ENCODE measurements at regions not wholly inside any gene's neighbourhood (a gene's known extent, or its start where the extent isn't known, plus 50 kb on each side); places are given as distances from the start of the nearest gene placed in this dataset.

DNA sequence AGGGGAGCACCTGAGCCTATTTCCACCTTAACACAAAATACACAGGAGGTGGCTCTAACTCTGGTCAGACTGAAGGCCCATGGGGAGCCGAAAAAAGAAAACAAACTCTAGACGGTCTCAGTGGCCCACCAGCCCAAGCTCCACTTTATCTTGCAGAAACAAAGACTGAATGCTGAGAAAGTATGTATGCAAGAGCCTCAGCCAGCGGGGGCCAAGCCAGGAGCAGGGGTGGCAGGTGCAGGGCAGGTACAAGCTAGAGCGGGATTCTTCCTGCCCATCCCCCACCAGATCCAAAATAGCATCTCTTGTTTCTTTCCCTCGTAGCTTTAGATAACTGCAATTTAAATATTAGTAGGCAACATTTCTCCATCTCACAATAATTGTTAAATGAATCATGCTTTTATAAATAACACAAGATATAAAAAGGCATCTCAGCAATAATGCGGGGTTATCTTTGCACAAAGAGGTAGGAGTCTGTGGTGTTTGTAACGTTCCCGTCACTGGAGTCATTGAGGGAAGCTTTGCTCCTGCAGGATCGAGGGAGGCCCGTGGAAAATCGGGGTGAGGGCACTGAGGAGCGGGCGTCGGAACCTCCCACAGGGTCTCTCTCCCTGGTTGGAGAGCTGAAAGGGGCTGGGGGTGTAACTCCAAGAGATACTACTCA, 418.0 kb downstream of the SHANK2 start:
- TF ChIP-seq, protein P1, sequence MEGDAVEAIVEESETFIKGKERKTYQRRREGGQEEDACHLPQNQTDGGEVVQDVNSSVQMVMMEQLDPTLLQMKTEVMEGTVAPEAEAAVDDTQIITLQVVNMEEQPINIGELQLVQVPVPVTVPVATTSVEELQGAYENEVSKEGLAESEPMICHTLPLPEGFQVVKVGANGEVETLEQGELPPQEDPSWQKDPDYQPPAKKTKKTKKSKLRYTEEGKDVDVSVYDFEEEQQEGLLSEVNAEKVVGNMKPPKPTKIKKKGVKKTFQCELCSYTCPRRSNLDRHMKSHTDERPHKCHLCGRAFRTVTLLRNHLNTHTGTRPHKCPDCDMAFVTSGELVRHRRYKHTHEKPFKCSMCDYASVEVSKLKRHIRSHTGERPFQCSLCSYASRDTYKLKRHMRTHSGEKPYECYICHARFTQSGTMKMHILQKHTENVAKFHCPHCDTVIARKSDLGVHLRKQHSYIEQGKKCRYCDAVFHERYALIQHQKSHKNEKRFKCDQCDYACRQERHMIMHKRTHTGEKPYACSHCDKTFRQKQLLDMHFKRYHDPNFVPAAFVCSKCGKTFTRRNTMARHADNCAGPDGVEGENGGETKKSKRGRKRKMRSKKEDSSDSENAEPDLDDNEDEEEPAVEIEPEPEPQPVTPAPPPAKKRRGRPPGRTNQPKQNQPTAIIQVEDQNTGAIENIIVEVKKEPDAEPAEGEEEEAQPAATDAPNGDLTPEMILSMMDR (IDR thresholded peaks at IDR 0.05), result no peak
- TF ChIP-seq POLR2A (IDR thresholded peaks at IDR 0.05), result no peak
- H3K4me3 ChIP-seq, result no peak overlapping the region
- H3K27me3 ChIP-seq, result no peaks in the 10 kb centered on the region
- no peaks in the 10 kb centered on the region for H3K36me3 ChIP-seq
- DNase-seq, result no peak
- H3K9me3 ChIP-seq, result no peaks in the 10 kb centered on the region
- no peaks in the 10 kb centered on the region for H3K4me1 ChIP-seq
- H3K27ac ChIP-seq, result no peak overlapping the region

GRCh38 chr11:70834984-70835560, 417.3 kb downstream of the SHANK2 start:
- H3K27ac ChIP-seq, result no peak overlapping the region
- no peak overlapping the region for H3K4me3 ChIP-seq
- no peaks in the 10 kb centered on the region for H3K4me1 ChIP-seq
- H3K36me3 ChIP-seq, result no peaks in the 10 kb centered on the region
- no peak for DNase-seq
- no peak for TF ChIP-seq POLR2A (IDR thresholded peaks at IDR 0.05)
- TF ChIP-seq, protein P1 (IDR thresholded peaks at IDR 0.05), result no peak
- H3K9me3 ChIP-seq, result no peaks in the 10 kb centered on the region
- H3K27me3 ChIP-seq, result no peaks in the 10 kb centered on the region

- DNase-seq, result no peak
- Histone ChIP-seq H3K36me3 (no peaks in the 10 kb centered on the region), H3K4me1 (no peaks in the 10 kb centered on the region), H3K9me3 (no peaks in the 10 kb centered on the region), H3K4me3 (no peak overlapping the region), H3K27me3 (no peaks in the 10 kb centered on the region), H3K27ac (no peak overlapping the region)
- TF ChIP-seq, protein P1 (IDR thresholded peaks at IDR 0.05), result no peak
- no peak for TF ChIP-seq POLR2A (IDR thresholded peaks at IDR 0.05)
Observed at GRCh38 chr11:70836071-70836470, 416.3 kb downstream of the SHANK2 start.

- no peaks in the 10 kb centered on the region for H3K4me1 ChIP-seq
- H3K27ac ChIP-seq, result no peak overlapping the region
- H3K9me3 ChIP-seq, result no peaks in the 10 kb centered on the region
- no peak overlapping the region for H3K4me3 ChIP-seq
- no peaks in the 10 kb centered on the region for H3K36me3 ChIP-seq
- DNase-seq, result no peak
- no peak for TF ChIP-seq POLR2A (IDR thresholded peaks at IDR 0.05)
- TF ChIP-seq, protein P1 (IDR thresholded peaks at IDR 0.05), result no peak
- H3K27me3 ChIP-seq, result no peaks in the 10 kb centered on the region
Observed at GRCh38 chr11:70838198-70838597, 414.2 kb downstream of the SHANK2 start.

- DNase-seq, result no peak
- H3K4me1 ChIP-seq, result no peaks in the 10 kb centered on the region
- no peaks in the 10 kb centered on the region for H3K9me3 ChIP-seq
- H3K36me3 ChIP-seq, result no peaks in the 10 kb centered on the region
- no peaks in the 10 kb centered on the region for H3K27me3 ChIP-seq
- no peak overlapping the region for H3K4me3 ChIP-seq
- no peak overlapping the region for H3K27ac ChIP-seq
- no peak for TF ChIP-seq POLR2A (IDR thresholded peaks at IDR 0.05)
- TF ChIP-seq, protein P1 (IDR thresholded peaks at IDR 0.05), result no peak
Observed at GRCh38 chr11:70839851-70840250, 412.5 kb downstream of the SHANK2 start.
